Ramos (cell line): ENCODE measurements at regions not wholly inside any gene's neighbourhood (a gene's known extent, or its start where the extent isn't known, plus 50 kb on each side); places are given as distances from the start of the nearest gene placed in this dataset.

Experiments used
- in situ Hi-C: fragments of 300-500 bp; cut with MboI; formaldehyde crosslinking; loops from one replicate; pipeline ENCODE4 v1.14.3; 2022; ENCODE audit warnings: low sequenced_read_pairs; ENCODE audit not compliant: unreplicated experiment

- in situ Hi-C loops: loop anchor here (25.0 kb wide), 1 partner anchor 1741 kb away; the partner anchor contains the start of gene MSL3
Observed at GRCh38 chrX:10021461-10022272, 54.5 kb downstream of the CLDN34 start.

GRCh38 chrX:10022273-10022541, 55.0 kb downstream of the CLDN34 start:
- in situ Hi-C loops: loop anchor here (25.0 kb wide), 1 partner anchor 1740 kb away; the partner anchor contains the start of gene MSL3

- in situ Hi-C loops: loop anchor here (25.0 kb wide), 1 partner anchor 1740 kb away; the partner anchor contains the start of gene MSL3
Observed at GRCh38 chrX:10022580-10023245, 55.6 kb downstream of the CLDN34 start.

- in situ Hi-C loops: loop anchor here (25.0 kb wide), 1 partner anchor 1738 kb away; the partner anchor contains the start of gene MSL3
Observed at GRCh38 chrX:10023821-10024220, 56.7 kb downstream of the CLDN34 start.

GRCh38 chrX:10025742-10026493, 58.8 kb downstream of the CLDN34 start:
- in situ Hi-C loops: no loop called here

GRCh38 chrX:10028283-10029104, 61.3 kb downstream of the CLDN34 start:
- in situ Hi-C loops: no loop called here

GRCh38 chrX:10030570-10030969, 63.4 kb downstream of the CLDN34 start:
- in situ Hi-C loops: no loop called here

GRCh38 chrX:10031746-10032145, 64.6 kb downstream of the CLDN34 start:
- in situ Hi-C loops: no loop called here

- in situ Hi-C loops: no loop called here
Observed at GRCh38 chrX:10032147-10032546, 65.0 kb downstream of the CLDN34 start.

- in situ Hi-C loops: no loop called here
Observed at GRCh38 chrX:10033375-10034007, 66.3 kb downstream of the CLDN34 start.

GRCh38 chrX:10034740-10035260, 67.6 kb downstream of the CLDN34 start:
- in situ Hi-C loops: no loop called here

- in situ Hi-C loops: no loop called here
Observed at GRCh38 chrX:10038585-10038984, 71.4 kb downstream of the CLDN34 start.

- in situ Hi-C loops: no loop called here
Observed at GRCh38 chrX:10039821-10040793, 72.9 kb downstream of the CLDN34 start.

- in situ Hi-C loops: no loop called here
Observed at GRCh38 chrX:10040961-10041360, 73.8 kb downstream of the CLDN34 start.

GRCh38 chrX:10041383-10041782, 74.2 kb downstream of the CLDN34 start:
- in situ Hi-C loops: no loop called here

GRCh38 chrX:10042055-10042454, 74.9 kb downstream of the CLDN34 start:
- in situ Hi-C loops: no loop called here

GRCh38 chrX:10043386-10043785, 76.2 kb downstream of the CLDN34 start:
- in situ Hi-C loops: no loop called here

GRCh38 chrX:10044021-10044420, 76.9 kb downstream of the CLDN34 start:
- in situ Hi-C loops: no loop called here
